Body of pancreas (tissue), 4 donors: ENCODE measurements at regions not wholly inside any gene's neighbourhood (a gene's known extent, or its start where the extent isn't known, plus 50 kb on each side); places are given as distances from the start of the nearest gene placed in this dataset.
A peak's percentile ranks its signal among the peaks of the same experiment; 100 is the strongest.
"Not testable (repeated sequence)": the region's sequence is repeated elsewhere in the genome, so short reads cannot be mapped to it uniquely, and the experiment has no call there.

Source experiments
- ATAC-seq: fragments of 150-250 bp; one replicate; pipeline ENCODE4 v1.9.1; 2016
- DNase-seq, 4 donors: peaks; one replicate each; pipeline ENCODE4 v3.0.0-alpha.2; 2019
- H3K27ac ChIP-seq, 4 donors: fragments of 200-600 bp; sonication (generic); 1 replicate in 3 of 4; 2 replicates in 1 of 4; pipeline versions ENCODE4 v1.5.1 to v1.6.1; 2016 to 2019; ENCODE audit warnings: mild to moderate bottlenecking in 1 of 4, mixed read lengths in 1 of 4, moderate library complexity in 1 of 4
- H3K27me3 ChIP-seq, 2 donors: fragments of 200-600 bp; sonication (generic); one replicate each; pipeline ENCODE4 v1.6.0; 2016; ENCODE audit warnings: mild to moderate bottlenecking in 1 of 2
- H3K36me3 ChIP-seq, 2 donors: fragments of 200-600 bp; sonication (generic); replicated peaks in 1 of 2; 2 replicates each; pipeline ENCODE4 v1.5.1; 2016; ENCODE audit warnings: low read depth in 2 of 2; ENCODE audit not compliant: insufficient read depth in 1 of 2
- H3K4me1 ChIP-seq: fragments of 200-600 bp; sonication (generic); one replicate; pipeline ENCODE4 v1.6.0; 2016
- H3K4me3 ChIP-seq, 2 donors: fragments of 200-600 bp; sonication (generic); 1 replicate in 1 of 2; 2 replicates in 1 of 2; pipeline ENCODE4 v1.5.1; 2016 to 2019
- H3K9me3 ChIP-seq, 3 donors: fragments of 200-600 bp; sonication (generic); 1 replicate in 2 of 3; 2 replicates in 1 of 3; pipeline ENCODE4 v1.5.1; 2016
- POLR2A ChIP-seq, 3 donors: fragments of 450-650 bp; IDR thresholded peaks; one replicate each; pipeline ENCODE4 v1.6.1; 2016; ENCODE audit warnings: antibody characterized with exemption in 3 of 3, mild to moderate bottlenecking in 2 of 3
- WGBS, 2 donors: methylation state at CpG; one replicate each; pipeline ENCODE4 v1.1.5; 2017; 5-methylcytosine and 5-hydroxymethylcytosine counted together
- intact Hi-C: fragments of 100-400 bp; cut with DNase I; formaldehyde crosslinking; loops from one replicate; pipeline ENCODE4 v1.15.1; 2023
- TF ChIP-seq, protein P1 (sequence below), 7 experiments: fragments of 450-650 bp in 4 of 7; fragments of 200-600 bp in 3 of 7; sonication (generic) in 3 of 7; IDR thresholded peaks; one replicate each; pipeline ENCODE4 v1.5.1; 2016 to 2019; ENCODE audit warnings: antibody characterized with exemption in 7 of 7

DNA sequence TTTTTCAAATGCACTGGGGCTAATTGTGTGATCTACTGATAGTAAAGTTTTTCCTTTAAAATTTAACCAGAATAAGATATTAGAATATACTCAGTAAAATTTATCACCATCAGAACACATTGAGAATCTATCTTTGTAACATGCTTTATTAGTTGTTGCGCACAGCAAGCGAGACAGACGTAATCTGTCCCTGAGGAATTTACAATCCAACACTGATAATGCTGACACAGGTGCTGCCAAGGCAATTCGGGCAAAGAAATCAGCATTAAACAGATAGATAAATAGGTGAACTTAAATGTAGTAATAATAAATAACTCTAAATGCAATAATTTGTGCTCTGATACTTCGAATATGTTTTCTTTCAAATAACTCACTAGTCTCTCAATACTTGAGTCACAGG is 607.2 kb downstream of the HTR1B start:
- DNase-seq (peak in 1 of 4 donors; percentile 19), ATAC-seq (no peak)
- Histone ChIP-seq H3K9me3 (no peaks in the 10 kb centered on the region), H3K4me1 (peaks cover 12% of the 10 kb centered on the region), H3K27ac (no peak overlapping the region), H3K4me3 (no peak overlapping the region), H3K27me3 (no peaks in the 10 kb centered on the region), H3K36me3 (no peaks in the 10 kb centered on the region)
- 19 to 20% methylated on average over 5 of the region's 5 CpGs for WGBS, 2 donors
- intact Hi-C loops = no loop called here
- TF ChIP-seq, protein P1, sequence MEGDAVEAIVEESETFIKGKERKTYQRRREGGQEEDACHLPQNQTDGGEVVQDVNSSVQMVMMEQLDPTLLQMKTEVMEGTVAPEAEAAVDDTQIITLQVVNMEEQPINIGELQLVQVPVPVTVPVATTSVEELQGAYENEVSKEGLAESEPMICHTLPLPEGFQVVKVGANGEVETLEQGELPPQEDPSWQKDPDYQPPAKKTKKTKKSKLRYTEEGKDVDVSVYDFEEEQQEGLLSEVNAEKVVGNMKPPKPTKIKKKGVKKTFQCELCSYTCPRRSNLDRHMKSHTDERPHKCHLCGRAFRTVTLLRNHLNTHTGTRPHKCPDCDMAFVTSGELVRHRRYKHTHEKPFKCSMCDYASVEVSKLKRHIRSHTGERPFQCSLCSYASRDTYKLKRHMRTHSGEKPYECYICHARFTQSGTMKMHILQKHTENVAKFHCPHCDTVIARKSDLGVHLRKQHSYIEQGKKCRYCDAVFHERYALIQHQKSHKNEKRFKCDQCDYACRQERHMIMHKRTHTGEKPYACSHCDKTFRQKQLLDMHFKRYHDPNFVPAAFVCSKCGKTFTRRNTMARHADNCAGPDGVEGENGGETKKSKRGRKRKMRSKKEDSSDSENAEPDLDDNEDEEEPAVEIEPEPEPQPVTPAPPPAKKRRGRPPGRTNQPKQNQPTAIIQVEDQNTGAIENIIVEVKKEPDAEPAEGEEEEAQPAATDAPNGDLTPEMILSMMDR (IDR thresholded peaks at IDR 0.05) = no peak
- no peak for TF ChIP-seq POLR2A (IDR thresholded peaks at IDR 0.05)

DNA sequence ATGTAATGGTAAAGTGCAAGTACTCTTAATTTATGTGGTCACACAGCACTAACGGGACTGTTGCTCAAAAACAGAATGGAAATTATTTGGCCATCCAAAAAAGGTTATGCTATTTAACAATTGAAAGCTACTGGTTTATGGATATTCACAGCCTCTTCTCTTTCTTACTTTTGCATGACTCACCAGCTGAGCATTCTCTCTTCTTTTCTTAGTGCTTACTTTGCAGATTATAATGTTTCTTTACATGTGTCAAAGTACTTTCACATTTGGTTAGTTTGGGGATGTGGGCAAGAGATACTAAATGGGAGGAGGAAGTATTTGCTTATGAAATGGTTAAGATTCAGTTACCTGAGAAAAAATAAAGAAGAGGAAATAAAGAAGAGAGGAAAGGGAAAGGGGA is 610.5 kb downstream of the HTR1B start:
- intact Hi-C loops = no loop called here
- H3K27ac ChIP-seq = no peak overlapping the region
- no peak for TF ChIP-seq POLR2A (IDR thresholded peaks at IDR 0.05)
- TF ChIP-seq, protein P1 (IDR thresholded peaks at IDR 0.05) = no peak
- no peak for ATAC-seq
- H3K36me3 ChIP-seq = no peaks in the 10 kb centered on the region
- no peak for DNase-seq
- no peaks in the 10 kb centered on the region for H3K27me3 ChIP-seq
- 76 to 78% methylated on average over 1 of the region's 1 CpG for WGBS, 2 donors
- H3K4me1 ChIP-seq = peaks cover 12% of the 10 kb centered on the region
- no peaks in the 10 kb centered on the region for H3K9me3 ChIP-seq
- H3K4me3 ChIP-seq = no peak overlapping the region

DNA sequence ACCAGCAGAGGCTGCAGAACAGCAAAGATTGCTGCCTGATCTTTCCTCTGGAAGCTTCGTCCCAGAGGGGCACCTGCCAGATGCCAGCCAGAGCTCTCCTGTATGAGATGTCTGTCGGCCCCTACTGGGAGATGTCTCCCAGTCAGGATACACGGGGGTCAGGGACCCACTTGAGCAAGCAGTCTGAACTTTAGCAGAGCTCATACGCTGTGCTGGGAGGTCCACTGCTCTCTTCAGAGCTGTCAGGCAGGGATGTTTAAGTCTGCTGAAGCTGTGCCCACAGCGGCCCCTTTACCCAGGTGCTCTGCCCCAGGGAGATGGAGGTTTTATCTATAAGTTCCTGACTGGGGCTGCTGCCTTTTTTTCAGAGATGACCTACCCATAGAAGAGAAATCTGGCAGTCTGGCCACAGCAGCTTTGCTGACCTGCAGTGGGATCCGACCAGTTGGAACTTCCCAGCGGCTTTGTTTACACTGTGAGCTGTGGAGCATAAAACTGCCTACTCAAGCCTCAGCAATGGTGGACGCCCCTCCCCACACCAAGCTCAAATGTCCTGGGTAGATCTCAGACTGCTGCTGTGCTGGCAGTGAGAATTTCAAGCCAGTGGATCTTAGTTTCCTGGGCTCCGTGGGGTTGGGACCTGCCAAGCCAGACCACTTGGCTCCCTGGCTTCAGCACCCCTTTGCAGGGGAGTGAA is 613.9 kb downstream of the HTR1B start:
- H3K4me3 ChIP-seq, H3K9me3 ChIP-seq, H3K4me1 ChIP-seq, H3K27me3 ChIP-seq, ATAC-seq, intact Hi-C loops, DNase-seq, H3K36me3 ChIP-seq, H3K27ac ChIP-seq: not testable (repeated sequence)
- WGBS, 2 donors = 83 to 90% methylated on average over 6 to 9 of the region's 9 CpGs

DNA sequence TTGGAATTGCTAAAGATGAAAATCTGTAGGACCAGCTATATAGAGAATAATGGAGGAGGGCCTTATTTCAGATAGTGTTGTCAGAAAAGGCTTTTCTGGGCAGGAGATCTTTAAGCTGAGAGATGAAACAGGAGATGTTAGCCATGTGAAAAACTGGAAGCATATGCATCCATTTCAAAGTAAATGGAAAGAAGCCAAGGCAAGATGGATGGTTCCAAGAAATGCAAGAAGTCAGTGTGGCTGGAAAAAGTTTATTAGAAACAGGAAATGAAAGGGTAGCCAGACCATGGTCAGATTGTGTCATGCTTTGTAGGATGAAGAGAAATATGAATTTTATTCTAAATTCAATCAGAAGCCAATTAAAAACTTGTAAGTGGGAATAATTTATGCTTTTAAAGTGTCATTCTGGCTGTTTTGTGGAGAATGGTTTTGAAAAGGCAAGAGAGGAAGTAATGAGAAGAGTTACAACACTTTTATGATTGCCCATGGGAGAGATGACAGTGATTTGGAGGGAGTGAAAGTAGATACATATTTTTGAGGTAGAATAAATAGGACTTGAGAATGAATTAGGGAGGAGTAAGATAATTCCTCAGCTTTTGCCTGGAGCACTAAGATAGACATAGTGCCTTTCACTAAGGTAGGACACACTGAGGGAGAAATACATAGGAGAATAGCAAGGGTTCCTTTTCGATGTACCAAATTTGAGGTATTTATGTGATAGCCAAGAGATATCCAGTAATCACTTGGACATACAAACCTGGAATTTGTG is 620.1 kb downstream of the HTR1B start:
- H3K4me1 ChIP-seq = peaks cover 10% of the 10 kb centered on the region
- TF ChIP-seq, protein P1 (IDR thresholded peaks at IDR 0.05) = no peak
- no peak for TF ChIP-seq POLR2A (IDR thresholded peaks at IDR 0.05)
- WGBS, 2 donors = 0% methylated on average over 1 of the region's 1 CpG
- H3K27me3 ChIP-seq = no peaks in the 10 kb centered on the region
- DNase-seq = no peak
- ATAC-seq = no peak
- H3K27ac ChIP-seq = no peak overlapping the region
- H3K36me3 ChIP-seq = no peaks in the 10 kb centered on the region
- no peaks in the 10 kb centered on the region for H3K9me3 ChIP-seq
- no peak overlapping the region for H3K4me3 ChIP-seq
- intact Hi-C loops = no loop called here

DNA sequence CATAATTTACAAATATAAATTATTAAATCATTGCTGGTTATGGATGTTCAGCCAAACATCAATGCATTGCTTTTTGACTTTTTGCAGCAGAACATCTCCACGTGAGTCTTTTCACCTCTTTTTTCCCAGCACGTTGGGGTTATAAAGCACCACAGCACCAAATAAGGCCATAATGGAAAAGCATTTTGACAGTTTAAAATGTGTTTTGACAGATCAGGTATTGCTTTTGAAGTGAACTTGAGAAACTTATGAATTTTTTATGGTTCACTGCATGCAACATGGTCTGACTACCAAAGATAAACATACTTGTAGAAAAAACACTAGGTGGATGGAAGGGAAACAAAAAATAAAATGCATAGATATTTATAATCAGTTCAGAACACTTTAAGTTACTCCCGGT is 622.4 kb downstream of the HTR1B start:
- Histone ChIP-seq H3K4me3 (no peak overlapping the region), H3K27me3 (no peaks in the 10 kb centered on the region), H3K27ac (no peak overlapping the region), H3K4me1 (peaks cover 22% of the 10 kb centered on the region), H3K36me3 (no peaks in the 10 kb centered on the region), H3K9me3 (no peaks in the 10 kb centered on the region)
- DNase-seq (no peak), ATAC-seq (no peak)
- TF ChIP-seq, protein P1 (IDR thresholded peaks at IDR 0.05) = no peak
- TF ChIP-seq POLR2A (IDR thresholded peaks at IDR 0.05) = no peak
- WGBS, 2 donors = 69 to 81% methylated on average over 3 of the region's 3 CpGs
- intact Hi-C loops = no loop called here
